ENCODE measurements at regions not wholly inside any gene's neighbourhood (a gene's known extent, or its start where the extent isn't known, plus 50 kb on each side); places are given as distances from the start of the nearest gene placed in this dataset.
"Not testable (repeated sequence)": the region's sequence is repeated elsewhere in the genome, so short reads cannot be mapped to it uniquely, and the experiment has no call there.

GRCh38 chr3:154852998-154853397 is 227.1 kb upstream of the MME start:
- not testable (repeated sequence) for H2AK5ac ChIP-seq (ENCODE audit: low read length); H3K23ac ChIP-seq (ENCODE audit: low read length); H2BK5ac ChIP-seq (ENCODE audit: low read depth, low read length, poor library complexity); H3K27me3 ChIP-seq (ENCODE audit: insufficient read depth, low read length); H3K27ac ChIP-seq (ENCODE audit: low read depth, low read length); H3K14ac ChIP-seq (ENCODE audit: low read length); H2BK120ac ChIP-seq (ENCODE audit: insufficient read depth, low read length, poor library complexity); H3K36me3 ChIP-seq (ENCODE audit: control insufficient read depth in 1 of 2, insufficient read depth in 2 of 2, low read length in 2 of 2); H3K4ac ChIP-seq (ENCODE audit: low read depth, low read length); H3K18ac ChIP-seq (ENCODE audit: low read length); H4K8ac ChIP-seq (ENCODE audit: low read depth, low read length); H3K79me2 ChIP-seq (ENCODE audit: control insufficient read depth, insufficient read depth, low read length, poor library complexity); DNase-seq; H2BK12ac ChIP-seq (ENCODE audit: low read length); H3K9ac ChIP-seq (ENCODE audit: low read length); H3K79me1 ChIP-seq (ENCODE audit: low read length); H3K4me3 ChIP-seq (ENCODE audit: low read depth, low read length); H3K4me1 ChIP-seq (ENCODE audit: control insufficient read depth in 1 of 2, insufficient read depth in 2 of 2, low read length in 2 of 2); H3K9me3 ChIP-seq (ENCODE audit: insufficient read depth, low read depth, low read length); H4K12ac ChIP-seq (ENCODE audit: low read depth, low read length); H3K4me2 ChIP-seq (ENCODE audit: low read length); H2AFZ ChIP-seq (ENCODE audit: insufficient read depth, low read length, poor library complexity); H4K91ac ChIP-seq (ENCODE audit: low read depth, low read length)
- WGBS (ENCODE audit: extremely low coverage, insufficient coverage, insufficient read length), result no CpG with 5 or more reads among the region's 3 CpGs

DNA sequence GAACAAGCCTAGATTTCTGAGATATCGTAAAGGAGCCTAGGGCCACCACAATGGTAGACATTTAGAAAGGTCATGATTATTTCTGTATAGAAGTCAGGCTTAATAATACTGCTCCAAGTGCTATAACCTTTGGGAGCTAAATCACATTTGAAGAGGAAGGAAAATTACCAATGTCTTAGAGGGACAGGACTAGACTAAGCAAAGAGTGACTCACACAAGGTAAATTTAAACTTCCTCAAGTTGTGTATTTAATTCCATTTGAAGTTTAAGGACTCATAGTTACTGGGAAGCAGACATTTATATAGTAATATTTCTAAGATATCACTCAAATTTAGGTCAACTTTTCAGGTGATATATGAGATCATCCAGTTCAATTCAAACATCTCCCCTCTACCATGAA is 227.6 kb upstream of the MME start:
- H3K4me2 ChIP-seq (ENCODE audit: low read length), result no peak overlapping the region
- no peak overlapping the region for H4K91ac ChIP-seq (ENCODE audit: low read depth, low read length)
- no peaks in the 10 kb centered on the region for H3K9me3 ChIP-seq (ENCODE audit: insufficient read depth, low read depth, low read length)
- H4K12ac ChIP-seq (ENCODE audit: low read depth, low read length), result no peak overlapping the region
- no peaks in the 10 kb centered on the region for H3K36me3 ChIP-seq (ENCODE audit: control insufficient read depth in 1 of 2, insufficient read depth in 2 of 2, low read length in 2 of 2)
- H3K18ac ChIP-seq (ENCODE audit: low read length), result no peak overlapping the region
- no peak overlapping the region for H3K23ac ChIP-seq (ENCODE audit: low read length)
- no peak overlapping the region for H3K4me3 ChIP-seq (ENCODE audit: low read depth, low read length)
- no peaks in the 10 kb centered on the region for H3K79me1 ChIP-seq (ENCODE audit: low read length)
- no peak overlapping the region for H2BK12ac ChIP-seq (ENCODE audit: low read length)
- H2BK5ac ChIP-seq (ENCODE audit: low read depth, low read length, poor library complexity), result no peak overlapping the region
- H3K79me2 ChIP-seq (ENCODE audit: control insufficient read depth, insufficient read depth, low read length, poor library complexity), result no peaks in the 10 kb centered on the region
- H4K8ac ChIP-seq (ENCODE audit: low read depth, low read length), result no peak overlapping the region
- no peak overlapping the region for H3K27ac ChIP-seq (ENCODE audit: low read depth, low read length)
- H2AFZ ChIP-seq (ENCODE audit: insufficient read depth, low read length, poor library complexity), result no peak overlapping the region
- H3K9ac ChIP-seq (ENCODE audit: low read length), result no peak overlapping the region
- DNase-seq, result no peak
- H2AK5ac ChIP-seq (ENCODE audit: low read length), result no peak overlapping the region
- H3K4ac ChIP-seq (ENCODE audit: low read depth, low read length), result no peak overlapping the region
- H3K4me1 ChIP-seq (ENCODE audit: control insufficient read depth in 1 of 2, insufficient read depth in 2 of 2, low read length in 2 of 2), result no peaks in the 10 kb centered on the region
- H2BK120ac ChIP-seq (ENCODE audit: insufficient read depth, low read length, poor library complexity), result no peak overlapping the region
- no peaks in the 10 kb centered on the region for H3K27me3 ChIP-seq (ENCODE audit: insufficient read depth, low read length)
- no CpG with 5 or more reads among the region's 1 CpG for WGBS (ENCODE audit: extremely low coverage, insufficient coverage, insufficient read length)
- no peak overlapping the region for H3K14ac ChIP-seq (ENCODE audit: low read length)

- no peak overlapping the region for H3K4me3 ChIP-seq (ENCODE audit: low read depth, low read length)
- no peak overlapping the region for H3K27ac ChIP-seq (ENCODE audit: low read depth, low read length)
- no peaks in the 10 kb centered on the region for H3K79me2 ChIP-seq (ENCODE audit: control insufficient read depth, insufficient read depth, low read length, poor library complexity)
- no peaks in the 10 kb centered on the region for H3K4me1 ChIP-seq (ENCODE audit: control insufficient read depth in 1 of 2, insufficient read depth in 2 of 2, low read length in 2 of 2)
- H3K18ac ChIP-seq (ENCODE audit: low read length), result no peak overlapping the region
- no peaks in the 10 kb centered on the region for H3K36me3 ChIP-seq (ENCODE audit: control insufficient read depth in 1 of 2, insufficient read depth in 2 of 2, low read length in 2 of 2)
- no peak overlapping the region for H3K4me2 ChIP-seq (ENCODE audit: low read length)
- no peak overlapping the region for H2BK12ac ChIP-seq (ENCODE audit: low read length)
- no peak overlapping the region for H4K8ac ChIP-seq (ENCODE audit: low read depth, low read length)
- no peaks in the 10 kb centered on the region for H3K27me3 ChIP-seq (ENCODE audit: insufficient read depth, low read length)
- no peak overlapping the region for H3K9ac ChIP-seq (ENCODE audit: low read length)
- H2BK5ac ChIP-seq (ENCODE audit: low read depth, low read length, poor library complexity), result no peak overlapping the region
- H3K4ac ChIP-seq (ENCODE audit: low read depth, low read length), result no peak overlapping the region
- H2BK120ac ChIP-seq (ENCODE audit: insufficient read depth, low read length, poor library complexity), result no peak overlapping the region
- no peaks in the 10 kb centered on the region for H3K79me1 ChIP-seq (ENCODE audit: low read length)
- H3K9me3 ChIP-seq (ENCODE audit: insufficient read depth, low read depth, low read length), result no peaks in the 10 kb centered on the region
- H4K12ac ChIP-seq (ENCODE audit: low read depth, low read length), result no peak overlapping the region
- no peak overlapping the region for H3K14ac ChIP-seq (ENCODE audit: low read length)
- H2AFZ ChIP-seq (ENCODE audit: insufficient read depth, low read length, poor library complexity), result no peak overlapping the region
- no peak for DNase-seq
- H2AK5ac ChIP-seq (ENCODE audit: low read length), result no peak overlapping the region
- H3K23ac ChIP-seq (ENCODE audit: low read length), result no peak overlapping the region
- H4K91ac ChIP-seq (ENCODE audit: low read depth, low read length), result no peak overlapping the region
Measured at GRCh38 chr3:154851644-154852043, 228.5 kb upstream of the MME start.

- H4K8ac ChIP-seq (ENCODE audit: low read depth, low read length), result no peak overlapping the region
- no peak overlapping the region for H4K91ac ChIP-seq (ENCODE audit: low read depth, low read length)
- H3K79me2 ChIP-seq (ENCODE audit: control insufficient read depth, insufficient read depth, low read length, poor library complexity), result no peaks in the 10 kb centered on the region
- H3K4me1 ChIP-seq (ENCODE audit: control insufficient read depth in 1 of 2, insufficient read depth in 2 of 2, low read length in 2 of 2), result no peaks in the 10 kb centered on the region
- no peaks in the 10 kb centered on the region for H3K9me3 ChIP-seq (ENCODE audit: insufficient read depth, low read depth, low read length)
- H3K23ac ChIP-seq (ENCODE audit: low read length), result no peak overlapping the region
- no peak overlapping the region for H2BK120ac ChIP-seq (ENCODE audit: insufficient read depth, low read length, poor library complexity)
- no peak overlapping the region for H3K4me3 ChIP-seq (ENCODE audit: low read depth, low read length)
- H3K14ac ChIP-seq (ENCODE audit: low read length), result no peak overlapping the region
- no peak for DNase-seq
- no peak overlapping the region for H3K4me2 ChIP-seq (ENCODE audit: low read length)
- no CpG with 5 or more reads among the region's 2 CpGs for WGBS (ENCODE audit: extremely low coverage, insufficient coverage, insufficient read length)
- H3K4ac ChIP-seq (ENCODE audit: low read depth, low read length), result no peak overlapping the region
- H3K79me1 ChIP-seq (ENCODE audit: low read length), result no peaks in the 10 kb centered on the region
- H3K36me3 ChIP-seq (ENCODE audit: control insufficient read depth in 1 of 2, insufficient read depth in 2 of 2, low read length in 2 of 2), result no peaks in the 10 kb centered on the region
- H3K27me3 ChIP-seq (ENCODE audit: insufficient read depth, low read length), result no peaks in the 10 kb centered on the region
- H2BK12ac ChIP-seq (ENCODE audit: low read length), result no peak overlapping the region
- H3K27ac ChIP-seq (ENCODE audit: low read depth, low read length), result no peak overlapping the region
- H2AK5ac ChIP-seq (ENCODE audit: low read length), result no peak overlapping the region
- H2AFZ ChIP-seq (ENCODE audit: insufficient read depth, low read length, poor library complexity), result no peak overlapping the region
- no peak overlapping the region for H3K18ac ChIP-seq (ENCODE audit: low read length)
- no peak overlapping the region for H4K12ac ChIP-seq (ENCODE audit: low read depth, low read length)
- no peak overlapping the region for H2BK5ac ChIP-seq (ENCODE audit: low read depth, low read length, poor library complexity)
- no peak overlapping the region for H3K9ac ChIP-seq (ENCODE audit: low read length)
Measured at GRCh38 chr3:154850921-154851320, 229.2 kb upstream of the MME start.

- Histone ChIP-seq H3K4me3 (ENCODE audit: low read depth, low read length) (no peak overlapping the region), H2BK5ac (ENCODE audit: low read depth, low read length, poor library complexity) (no peak overlapping the region), H3K27me3 (ENCODE audit: insufficient read depth, low read length) (no peaks in the 10 kb centered on the region), H4K91ac (ENCODE audit: low read depth, low read length) (no peak overlapping the region), H2BK120ac (ENCODE audit: insufficient read depth, low read length, poor library complexity) (no peak overlapping the region), H3K4me1 (ENCODE audit: control insufficient read depth in 1 of 2, insufficient read depth in 2 of 2, low read length in 2 of 2) (no peaks in the 10 kb centered on the region), H3K4me2 (ENCODE audit: low read length) (no peak overlapping the region), H3K9me3 (ENCODE audit: insufficient read depth, low read depth, low read length) (no peaks in the 10 kb centered on the region), H3K14ac (ENCODE audit: low read length) (no peak overlapping the region), H3K4ac (ENCODE audit: low read depth, low read length) (no peak overlapping the region), H2BK12ac (ENCODE audit: low read length) (no peak overlapping the region), H2AK5ac (ENCODE audit: low read length) (no peak overlapping the region), H2AFZ (ENCODE audit: insufficient read depth, low read length, poor library complexity) (no peak overlapping the region), H3K79me1 (ENCODE audit: low read length) (no peaks in the 10 kb centered on the region), H3K36me3 (ENCODE audit: control insufficient read depth in 1 of 2, insufficient read depth in 2 of 2, low read length in 2 of 2) (no peaks in the 10 kb centered on the region), H3K79me2 (ENCODE audit: control insufficient read depth, insufficient read depth, low read length, poor library complexity) (no peaks in the 10 kb centered on the region), H4K12ac (ENCODE audit: low read depth, low read length) (no peak overlapping the region), H4K8ac (ENCODE audit: low read depth, low read length) (no peak overlapping the region), H3K27ac (ENCODE audit: low read depth, low read length) (no peak overlapping the region), H3K23ac (ENCODE audit: low read length) (no peak overlapping the region), H3K18ac (ENCODE audit: low read length) (no peak overlapping the region), H3K9ac (ENCODE audit: low read length) (no peak overlapping the region)
- WGBS (ENCODE audit: extremely low coverage, insufficient coverage, insufficient read length), result no CpG with 5 or more reads among the region's 2 CpGs
- no peak for DNase-seq
Measured at GRCh38 chr3:154849408-154849807, 230.7 kb upstream of the MME start.
